H1 (cell line): ENCODE measurements at regions not wholly inside any gene's neighbourhood (a gene's known extent, or its start where the extent isn't known, plus 50 kb on each side); places are given as distances from the start of the nearest gene placed in this dataset.

Source experiments
- CTCF ChIA-PET: fragments of 300-600 bp; sonication (Branson Sonifier 250); formaldehyde crosslinking; loops from one replicate; lab custom pipeline; 2021; ENCODE audit not compliant: partially characterized antibody; lab: Charles Lee
- POLR2A ChIA-PET: fragments of 300-600 bp; sonication (Branson Sonifier 250); formaldehyde crosslinking; loops from one replicate; lab custom pipeline; 2021; ENCODE audit warnings: inconsistent platforms; ENCODE audit not compliant: partially characterized antibody; lab: Charles Lee
- DNase-seq, 2 experiments: peaks; one replicate each; pipeline versions ENCODE4 v3.0.0 to v3.0.0-alpha.2; 2010 to 2022; ENCODE audit warnings: low spot score in 2 of 2, low read depth in 1 of 2, mixed read lengths in 1 of 2
- FAIRE-seq: peaks from 2 replicates; lab custom pipeline; 2011; peaks lifted over from hg19 to GRCh38; lab: Jason Lieb, UNC
- H2AFZ ChIP-seq: 2 replicates; pipeline ENCODE4 v1.8.1; 2012; ENCODE audit warnings: low read length, inconsistent platforms
- H2AK5ac ChIP-seq: 2 replicates; pipeline ENCODE4 v1.6.1; 2013; ENCODE audit warnings: low read depth, low read length
- H2BK120ac ChIP-seq: replicated peaks from 2 replicates; pipeline ENCODE3; 2013; ENCODE audit warnings: low read depth, low read length, inconsistent platforms
- H2BK12ac ChIP-seq: 2 replicates; pipeline ENCODE4 v1.6.1; 2013; ENCODE audit warnings: low read depth, low read length
- H2BK15ac ChIP-seq: 2 replicates; pipeline ENCODE4 v1.6.1; 2013; ENCODE audit warnings: low read length
- H2BK20ac ChIP-seq: 2 replicates; pipeline ENCODE4 v1.6.1; 2013; ENCODE audit warnings: low read length
- H2BK5ac ChIP-seq: 2 replicates; pipeline ENCODE4 v1.6.1; 2013; ENCODE audit warnings: low read depth, low read length
- H3K14ac ChIP-seq: 2 replicates; pipeline ENCODE4 v1.6.1; 2013; ENCODE audit warnings: inconsistent platforms; ENCODE audit not compliant: insufficient read length
- H3K18ac ChIP-seq: 2 replicates; pipeline ENCODE4 v1.6.1; 2013; ENCODE audit warnings: low read length; ENCODE audit errors: extremely low read depth
- H3K23ac ChIP-seq: 2 replicates; pipeline ENCODE4 v1.6.1; 2013; ENCODE audit warnings: inconsistent platforms; ENCODE audit not compliant: insufficient read length
- H3K23me2 ChIP-seq: 2 replicates; pipeline ENCODE4 v1.6.1; 2013; ENCODE audit warnings: low read depth, low read length
- H3K27ac ChIP-seq: 2 replicates; pipeline ENCODE4 v1.6.1; 2011; ENCODE audit warnings: low read depth, low read length, inconsistent platforms
- H3K27me3 ChIP-seq, 4 experiments: replicated peaks in 1 of 4; 1 replicate in 1 of 4; 2 replicates in 3 of 4; pipeline versions ENCODE4 v1.6.1 to v1.8.1; 2011 to 2013; ENCODE audit warnings: low read length in 3 of 4, mild to moderate bottlenecking in 3 of 4, inconsistent platforms in 2 of 4, mixed read lengths in 2 of 4, moderate library complexity in 1 of 4; ENCODE audit not compliant: control insufficient read depth in 3 of 4, insufficient read depth in 3 of 4; ENCODE audit errors: extremely low read depth in 1 of 4
- H3K36me3 ChIP-seq, 4 experiments: 2 replicates each; pipeline versions ENCODE4 v1.6.1 to v1.8.1; 2011 to 2013; ENCODE audit warnings: mild to moderate bottlenecking in 4 of 4, low read length in 3 of 4, moderate library complexity in 2 of 4, control low read depth in 1 of 4, inconsistent platforms in 1 of 4; ENCODE audit not compliant: insufficient read depth in 4 of 4, control insufficient read depth in 2 of 4
- H3K4ac ChIP-seq: replicated peaks from 2 replicates; pipeline ENCODE3; 2013; ENCODE audit warnings: low read length, low read depth, mixed read lengths, inconsistent platforms; ENCODE audit not compliant: insufficient read length
- H3K4me1 ChIP-seq, 4 experiments: replicated peaks in 1 of 4; 1 replicate in 1 of 4; 2 replicates in 3 of 4; pipeline versions ENCODE4 v1.6.1 to v1.8.1; 2011 to 2013; ENCODE audit warnings: low read length in 3 of 4, inconsistent platforms in 2 of 4, mixed read lengths in 1 of 4; ENCODE audit not compliant: insufficient read depth in 4 of 4, control insufficient read depth in 3 of 4
- H3K4me2 ChIP-seq, 2 experiments: 2 replicates each; pipeline versions ENCODE4 v1.6.1 to v1.8.1; 2011 to 2013; ENCODE audit warnings: low read depth in 2 of 2, low read length in 2 of 2, control low read depth in 1 of 2, inconsistent platforms in 1 of 2, mild to moderate bottlenecking in 1 of 2; ENCODE audit not compliant: insufficient read depth in 1 of 2
- H3K4me3 ChIP-seq, 4 experiments: fragments of 200-600, 300-600 bp in 1 of 4; sonication (generic), shearing (Covaris generic), sonication (Bioruptor Twin) in 1 of 4; 2 replicates each; pipeline versions ENCODE4 v1.5.1 to v1.8.1; 2011 to 2016; ENCODE audit warnings: low read length in 4 of 4, low read depth in 3 of 4, control low read depth in 2 of 4, inconsistent platforms in 2 of 4, mild to moderate bottlenecking in 2 of 4, mixed read lengths in 1 of 4, moderate library complexity in 1 of 4; ENCODE audit not compliant: insufficient read depth in 2 of 4; ENCODE audit errors: extremely low read depth in 1 of 4
- H3K56ac ChIP-seq: replicated peaks from 2 replicates; pipeline ENCODE3; 2013; ENCODE audit warnings: low read depth, mild to moderate bottlenecking, mixed read lengths, low read length, inconsistent platforms; ENCODE audit not compliant: insufficient read length
- H3K79me1 ChIP-seq: 2 replicates; pipeline ENCODE4 v1.6.1; 2013; ENCODE audit warnings: low read depth, low read length, control low read depth
- H3K79me2 ChIP-seq, 2 experiments: 2 replicates each; pipeline versions ENCODE4 v1.6.1 to v1.8.1; 2012 to 2013; ENCODE audit warnings: low read length in 2 of 2, mild to moderate bottlenecking in 2 of 2, inconsistent platforms in 1 of 2; ENCODE audit not compliant: insufficient read depth in 2 of 2, control insufficient read depth in 1 of 2
- H3K9ac ChIP-seq, 4 experiments: replicated peaks in 1 of 4; 1 replicate in 1 of 4; 2 replicates in 3 of 4; pipeline versions ENCODE4 v1.6.1 to v1.8.1; 2011 to 2013; ENCODE audit warnings: low read depth in 3 of 4, low read length in 3 of 4, control low read depth in 2 of 4, mild to moderate bottlenecking in 2 of 4, moderate library complexity in 2 of 4, inconsistent platforms in 1 of 4; ENCODE audit errors: extremely low read depth in 1 of 4
- H3K9me3 ChIP-seq, 2 experiments: 2 replicates each; pipeline versions ENCODE4 v1.6.1 to v1.8.1; 2012 to 2013; ENCODE audit warnings: mild to moderate bottlenecking in 2 of 2, moderate library complexity in 2 of 2, control low read depth in 1 of 2, inconsistent platforms in 1 of 2, low read depth in 1 of 2, low read length in 1 of 2, mixed read lengths in 1 of 2; ENCODE audit not compliant: insufficient read depth in 2 of 2
- H4K20me1 ChIP-seq, 2 experiments: replicated peaks in 1 of 2; 2 replicates each; pipeline versions ENCODE3 to v1.8.1; 2011 to 2013; ENCODE audit warnings: inconsistent platforms in 2 of 2, low read length in 2 of 2, mild to moderate bottlenecking in 1 of 2; ENCODE audit not compliant: insufficient read depth in 2 of 2, control insufficient read depth in 1 of 2
- H4K5ac ChIP-seq: 2 replicates; pipeline ENCODE4 v1.6.1; 2013; ENCODE audit warnings: low read length, low read depth, mixed read lengths, inconsistent platforms; ENCODE audit not compliant: insufficient read length
- H4K8ac ChIP-seq: 2 replicates; pipeline ENCODE4 v1.8.0; 2013; ENCODE audit warnings: mild to moderate bottlenecking, moderate library complexity, low read length, inconsistent platforms; ENCODE audit not compliant: insufficient read depth; ENCODE audit errors: extremely low read depth
- H4K91ac ChIP-seq: replicated peaks from 2 replicates; pipeline ENCODE3; 2013; ENCODE audit warnings: low read length, mixed read lengths, inconsistent platforms; ENCODE audit not compliant: insufficient read length
- ASH2L ChIP-seq: fragments of 200-600, 300-600 bp; sonication (generic); IDR thresholded peaks from one replicate; pipeline ENCODE4 v1.7.1; 2017; ENCODE audit warnings: low read length
- BACH1 ChIP-seq: IDR thresholded peaks from 2 replicates; pipeline ENCODE4 v1.6.1; 2012; ENCODE audit warnings: low read length, improper control_type of control experiment
- BRCA1 ChIP-seq: IDR thresholded peaks from 2 replicates; pipeline ENCODE4 v1.6.1; 2012; ENCODE audit warnings: low read depth, low read length, improper control_type of control experiment
- CHD2 ChIP-seq: IDR thresholded peaks from 2 replicates; pipeline ENCODE4 v1.6.1; 2012; ENCODE audit warnings: low read length, improper control_type of control experiment
- EGR1 ChIP-seq: IDR thresholded peaks from 2 replicates; pipeline ENCODE4 v1.6.1; 2011; ENCODE audit warnings: low read depth, low read length, borderline replicate concordance
- EP300 ChIP-seq, 2 experiments: IDR thresholded peaks; 1 replicate in 1 of 2; 2 replicates in 1 of 2; pipeline ENCODE4 v1.6.1; 2011 to 2012; ENCODE audit warnings: low read depth in 2 of 2, low read length in 2 of 2, mild to moderate bottlenecking in 2 of 2, borderline replicate concordance in 1 of 2, inconsistent platforms in 1 of 2, moderate library complexity in 1 of 2
- EZH2 ChIP-seq: fragments of 200-600 bp; sonication (generic); IDR thresholded peaks from 2 replicates; pipeline ENCODE4 v1.7.1; 2012; ENCODE audit warnings: low read depth, mild to moderate bottlenecking, moderate library complexity, low read length, inconsistent platforms; ENCODE audit not compliant: severe bottlenecking
- GTF2F1 ChIP-seq: IDR thresholded peaks from 2 replicates; pipeline ENCODE4 v1.6.1; 2012; ENCODE audit warnings: low read depth, low read length, improper control_type of control experiment, borderline replicate concordance
- HDAC6 ChIP-seq: IDR thresholded peaks from one replicate; pipeline ENCODE4 v1.7.1; 2012; ENCODE audit warnings: low read depth, mild to moderate bottlenecking, inconsistent platforms, low read length, moderate library complexity
- JUN ChIP-seq: IDR thresholded peaks from 2 replicates; pipeline ENCODE4 v1.6.1; 2011; ENCODE audit warnings: low read depth, mild to moderate bottlenecking, improper control_type of control experiment, low read length
- KDM1A ChIP-seq: fragments of 200-600, 300-600 bp; sonication (generic); IDR thresholded peaks from 2 replicates; pipeline ENCODE4 v1.7.1; 2016; ENCODE audit warnings: mild to moderate bottlenecking, low read length, borderline replicate concordance
- MAX ChIP-seq: IDR thresholded peaks from 2 replicates; pipeline ENCODE4 v1.6.1; 2012; ENCODE audit warnings: inconsistent platforms
- NRF1 ChIP-seq: IDR thresholded peaks from 2 replicates; pipeline ENCODE4 v1.6.1; 2011; ENCODE audit warnings: mild to moderate bottlenecking, low read depth, low read length, improper control_type of control experiment
- SAP30 ChIP-seq: fragments of 300-600 bp; sonication (generic); IDR thresholded peaks from 2 replicates; pipeline ENCODE4 v1.7.1; 2012; ENCODE audit warnings: low read length, moderate library complexity, mild to moderate bottlenecking, inconsistent platforms; ENCODE audit not compliant: insufficient read depth, insufficient replicate concordance
- SIX5 ChIP-seq: IDR thresholded peaks from 2 replicates; pipeline ENCODE4 v1.6.1; 2011; ENCODE audit warnings: mild to moderate bottlenecking, low read depth, low read length
- SP2 ChIP-seq: IDR thresholded peaks from 2 replicates; pipeline ENCODE4 v1.6.1; 2012; ENCODE audit warnings: mild to moderate bottlenecking, low read length, inconsistent platforms
- WGBS, 2 experiments: shearing (Covaris generic) in 1 of 2; methylation state at CpG; one replicate each; pipeline versions ENCODE4 v1.1.6 to v1.1.7; 2013 to 2015; ENCODE audit warnings: low lambda C conversion rate in 2 of 2, mixed read lengths in 2 of 2, inconsistent platforms in 1 of 2, low coverage in 1 of 2, missing lambda C conversion rate in 1 of 2; ENCODE audit not compliant: insufficient replicate concordance in 2 of 2, insufficient coverage in 1 of 2, insufficient read length in 1 of 2; ENCODE audit errors: extremely low coverage in 1 of 2, missing lambda C conversion rate in 1 of 2; 5-methylcytosine and 5-hydroxymethylcytosine counted together

- H3K14ac ChIP-seq: no peak overlapping the region
- no peak overlapping the region for H3K18ac ChIP-seq
- H3K23me2 ChIP-seq: no peaks in the 10 kb centered on the region
- H3K4me1 ChIP-seq: no peaks in the 10 kb centered on the region
- no peak overlapping the region for H3K56ac ChIP-seq
- no peaks in the 10 kb centered on the region for H3K79me1 ChIP-seq
- no peaks in the 10 kb centered on the region for H3K27me3 ChIP-seq
- no peak overlapping the region for H4K8ac ChIP-seq
- no peak overlapping the region for H2BK12ac ChIP-seq
- no peak overlapping the region for H2BK120ac ChIP-seq
- H3K27ac ChIP-seq: no peak overlapping the region
- no peaks in the 10 kb centered on the region for H3K79me2 ChIP-seq
- DNase-seq (no peak), FAIRE-seq (no peak)
- H2BK5ac ChIP-seq: no peak overlapping the region
- H4K5ac ChIP-seq: no peak overlapping the region
- H3K23ac ChIP-seq: no peak overlapping the region
- no peak overlapping the region for H3K9ac ChIP-seq
- no peak overlapping the region for H4K91ac ChIP-seq
- POLR2A ChIA-PET: no interaction called here
- no peak overlapping the region for H2AFZ ChIP-seq
- no peak overlapping the region for H3K4ac ChIP-seq
- H3K4me2 ChIP-seq: no peak overlapping the region
- 87% methylated on average over 4 of the region's 4 CpGs; no CpG with 5 or more reads in 1 of the 2 experiments for WGBS, 2 experiments
- H2AK5ac ChIP-seq: no peak overlapping the region
- H3K36me3 ChIP-seq: no peaks in the 10 kb centered on the region
- H3K9me3 ChIP-seq: no peaks in the 10 kb centered on the region
- no peaks in the 10 kb centered on the region for H4K20me1 ChIP-seq
- CTCF ChIA-PET: no interaction called here
- H2BK15ac ChIP-seq: no peak overlapping the region
- H2BK20ac ChIP-seq: no peak overlapping the region
- H3K4me3 ChIP-seq: no peak overlapping the region
- TF ChIP-seq JUN (no peak), SIX5 (no peak), SAP30 (no peak), EZH2 (no peak), ASH2L (no peak), BACH1 (no peak), GTF2F1 (no peak), CHD2 (no peak), MAX (no peak), EP300 (IDR thresholded peaks at IDR 0.05; ENCODE audit: borderline replicate concordance in 1 of 2, low read depth in 2 of 2, low read length in 2 of 2) (no peak), EGR1 (no peak), HDAC6 (no peak), BRCA1 (no peak), KDM1A (no peak), NRF1 (no peak), SP2 (no peak)
Measured at GRCh38 chr4:25538430-25538829, 117.2 kb upstream of the SLC34A2 start.
